Activated CD8-positive, alpha-beta memory T cell treated with anti-CD3 and anti-CD28 coated beads for 4 hours (primary cell): ENCODE measurements at regions not wholly inside any gene's neighbourhood (a gene's known extent, or its start where the extent isn't known, plus 50 kb on each side); places are given as distances from the start of the nearest gene placed in this dataset.
"Not testable (repeated sequence)": the region's sequence is repeated elsewhere in the genome, so short reads cannot be mapped to it uniquely, and the experiment has no call there.

Experiments
- DNase-seq, 2 donors: peaks; one replicate each; pipeline ENCODE4 v3.0.0-alpha.2; 2020; ENCODE audit warnings: low read depth in 2 of 2

DNA sequence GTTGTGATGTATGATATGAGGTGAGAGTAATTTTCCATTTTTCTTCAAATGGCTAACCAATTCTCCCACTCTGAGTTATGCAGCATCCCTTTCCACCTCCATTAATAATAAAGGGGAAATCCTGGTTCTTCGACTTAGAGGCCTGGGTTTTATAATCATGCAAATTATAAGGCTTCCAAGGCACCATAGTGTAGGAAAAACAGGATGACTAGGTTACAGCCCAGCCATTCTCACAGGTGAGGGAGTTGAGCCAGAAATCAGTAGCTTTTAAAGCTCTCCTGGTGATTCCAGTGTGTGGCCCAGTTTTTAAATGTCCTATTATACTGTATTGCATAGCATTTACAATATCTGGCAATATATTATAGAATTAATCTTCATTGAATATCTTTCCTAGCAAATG lies 203.1 kb downstream of the ARHGEF9 start:
- no peak for DNase-seq

DNA sequence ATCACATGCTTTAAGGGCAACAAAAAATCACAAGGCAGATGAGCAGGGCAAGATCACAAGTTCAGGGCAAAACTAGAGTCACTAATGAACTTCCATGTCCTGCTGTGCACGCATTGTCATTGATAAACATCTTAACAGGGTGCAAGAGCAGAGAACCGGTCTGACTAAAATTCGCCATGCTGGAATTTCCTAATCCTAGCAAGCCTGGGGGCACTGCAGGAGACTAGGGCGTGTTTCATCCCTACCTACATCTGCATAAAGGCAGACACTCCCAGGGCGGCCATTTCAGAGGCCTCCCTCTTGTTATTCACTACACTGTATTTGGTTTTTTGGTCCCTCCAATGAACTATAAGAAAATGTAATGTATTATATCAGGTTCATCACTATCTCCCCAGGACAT lies 203.6 kb downstream of the ARHGEF9 start:
- DNase-seq: no peak

DNA sequence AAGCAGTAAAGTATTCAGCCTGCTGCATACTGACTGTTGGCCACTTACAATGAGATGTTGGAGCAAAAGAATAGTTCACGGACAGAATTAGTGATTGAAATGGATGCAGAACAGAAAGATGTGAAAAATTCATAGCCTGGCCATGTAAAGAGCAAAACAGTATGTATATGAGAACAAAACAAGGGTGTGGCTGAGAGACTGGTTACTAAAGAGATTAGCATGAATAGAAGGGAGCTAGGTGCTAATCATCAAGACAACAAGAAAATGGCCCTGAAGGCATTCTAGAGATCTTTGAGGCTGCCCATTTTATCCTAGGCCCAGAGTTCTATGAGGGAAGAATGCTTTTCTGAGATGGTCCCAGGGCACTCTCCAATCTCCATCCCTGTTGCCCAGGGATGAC lies 208.5 kb downstream of the ARHGEF9 start:
- no peak for DNase-seq

DNA sequence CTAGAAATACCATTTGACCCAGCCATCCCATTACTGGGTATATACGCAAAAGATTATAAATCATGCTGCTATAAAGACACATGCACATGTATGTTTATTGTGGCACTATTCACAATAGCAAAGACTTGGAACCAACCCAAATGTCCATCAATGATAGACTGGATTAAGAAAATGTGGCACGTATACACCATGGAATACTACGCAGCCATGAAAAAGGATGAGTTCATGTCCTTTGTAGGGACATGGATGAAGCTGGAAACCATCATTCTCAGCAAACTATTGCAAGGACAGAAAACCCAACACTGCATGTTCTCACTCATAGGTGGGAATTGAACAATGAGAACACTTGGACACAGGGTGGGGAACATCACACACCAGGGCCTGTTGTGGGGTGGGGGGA lies 209.3 kb downstream of the ARHGEF9 start:
- DNase-seq: not testable (repeated sequence)

DNA sequence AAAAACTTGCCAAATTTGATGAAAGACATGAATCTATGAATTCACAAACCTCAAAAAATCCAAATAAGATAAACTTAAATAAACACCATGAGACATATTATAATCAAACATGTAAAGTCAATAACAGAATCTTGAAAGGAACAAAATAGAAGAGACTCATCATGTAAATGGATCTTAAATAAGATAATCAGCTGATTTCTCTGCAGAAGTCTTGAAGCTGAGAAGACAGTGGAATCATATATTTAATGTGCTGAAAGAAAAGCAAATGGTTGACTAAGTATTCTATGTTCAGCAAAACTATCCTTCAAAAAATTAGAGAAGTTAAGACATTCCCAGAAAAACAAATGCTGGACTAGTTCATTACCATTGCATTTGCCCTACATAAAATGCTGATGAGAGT lies 215.7 kb upstream of the SPIN4 start:
- DNase-seq: no peak

DNA sequence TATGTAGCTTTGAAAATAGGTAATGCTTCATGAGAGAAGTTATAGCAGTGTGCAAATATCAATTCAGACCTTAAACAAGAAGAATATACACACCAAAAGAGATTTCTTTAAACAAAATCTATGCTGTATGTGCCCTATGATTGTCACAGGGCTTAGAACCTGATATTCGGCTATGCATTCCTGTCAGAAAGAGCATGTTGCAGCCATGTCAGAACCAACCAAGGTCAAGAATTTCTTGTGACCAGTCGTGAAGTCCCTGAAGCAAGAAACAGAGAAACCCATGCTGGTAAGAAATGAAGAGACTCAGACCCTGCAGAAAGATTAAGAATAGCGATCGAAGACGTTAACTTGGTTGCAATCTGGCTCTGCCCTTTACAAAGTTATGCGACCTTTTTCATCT lies 210.3 kb upstream of the SPIN4 start:
- no peak for DNase-seq

DNA sequence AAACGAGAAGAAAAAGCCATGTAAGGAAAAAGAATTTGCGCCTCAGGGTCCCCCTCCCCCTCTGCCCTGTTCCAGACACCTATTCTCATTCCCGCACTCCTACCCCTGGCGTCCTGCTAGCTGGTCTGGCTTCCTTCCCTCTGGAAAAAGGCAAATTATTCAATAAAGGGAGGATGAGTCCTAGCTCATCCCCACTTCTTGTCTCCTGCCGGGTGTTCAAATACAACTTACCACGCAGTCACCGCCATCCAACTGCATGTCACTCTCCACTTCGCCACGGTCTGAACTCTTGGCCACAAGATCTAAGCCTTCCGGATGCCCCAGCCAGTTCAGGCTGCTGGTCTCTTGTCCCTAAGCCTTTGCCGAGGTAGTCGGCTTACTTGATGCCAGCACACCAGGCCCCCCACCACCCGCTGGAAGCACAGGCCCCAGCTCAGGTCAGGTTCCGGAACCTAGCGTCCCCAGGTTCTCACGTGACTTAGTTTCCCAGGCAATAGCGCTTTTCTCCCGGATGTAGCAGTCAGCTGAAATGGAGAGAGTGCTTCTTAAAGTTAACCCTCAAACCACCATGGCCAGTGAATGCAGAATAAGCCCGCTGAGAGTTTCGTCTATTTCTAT lies 209.6 kb upstream of the SPIN4 start:
- peak; percentile 9 to 22 for DNase-seq

DNA sequence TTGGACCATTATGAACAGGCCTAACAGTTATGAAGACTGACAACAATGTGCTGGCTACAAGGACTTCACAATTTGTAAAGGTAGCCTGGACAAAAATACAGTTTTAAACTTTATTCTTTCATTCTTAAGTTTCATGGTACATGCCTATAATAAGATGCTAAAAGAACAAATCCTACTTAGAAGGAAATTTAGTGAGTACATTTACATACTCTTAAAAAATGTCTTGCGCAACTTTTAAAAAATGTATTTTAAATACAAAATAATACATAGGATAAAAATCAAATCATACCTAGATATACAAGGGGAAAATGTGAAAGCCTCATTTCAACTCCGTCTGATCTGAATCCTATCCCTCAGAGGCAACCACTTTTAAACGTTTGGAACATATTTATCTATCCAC lies 200.7 kb upstream of the SPIN4 start:
- no peak for DNase-seq

DNA sequence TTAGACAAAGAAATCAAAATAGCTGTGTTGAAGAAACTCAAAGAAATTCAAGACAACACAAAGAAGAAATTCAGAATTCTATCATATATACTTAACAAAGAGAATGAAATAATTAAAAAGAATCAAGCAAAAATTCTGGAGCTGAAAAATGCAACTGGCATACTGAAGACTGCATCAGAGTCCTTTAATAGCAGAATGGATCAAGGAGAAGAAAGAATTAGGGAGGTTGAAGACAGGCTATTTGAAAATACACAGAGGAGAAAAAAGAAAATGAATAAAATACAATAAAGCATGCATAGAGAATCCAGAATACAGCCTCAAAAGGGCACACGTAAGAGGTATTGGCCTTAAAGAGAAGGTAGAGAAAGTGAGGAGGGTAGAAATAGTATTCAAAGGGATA lies 179.5 kb upstream of the SPIN4 start:
- no peak for DNase-seq

DNA sequence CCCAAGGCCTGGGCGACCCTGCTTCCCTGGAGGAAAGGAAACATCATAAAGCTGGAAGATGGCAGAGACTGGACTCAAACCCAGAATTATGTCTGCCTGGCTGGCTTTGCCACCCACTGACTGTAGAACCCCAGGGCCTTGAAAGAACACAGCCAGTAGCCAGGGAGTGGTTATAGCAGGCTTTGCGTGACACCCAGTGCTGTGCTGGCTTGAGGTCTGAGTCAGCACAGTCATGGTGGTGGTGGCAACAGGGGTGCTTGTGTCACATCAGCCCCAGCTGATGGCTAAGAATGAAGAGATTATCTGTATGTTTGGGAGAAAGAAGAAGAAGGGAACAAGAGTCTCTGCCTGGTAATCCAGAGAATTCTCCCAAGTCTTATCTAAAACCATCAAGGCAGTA lies 178.8 kb upstream of the SPIN4 start:
- DNase-seq: no peak

DNA sequence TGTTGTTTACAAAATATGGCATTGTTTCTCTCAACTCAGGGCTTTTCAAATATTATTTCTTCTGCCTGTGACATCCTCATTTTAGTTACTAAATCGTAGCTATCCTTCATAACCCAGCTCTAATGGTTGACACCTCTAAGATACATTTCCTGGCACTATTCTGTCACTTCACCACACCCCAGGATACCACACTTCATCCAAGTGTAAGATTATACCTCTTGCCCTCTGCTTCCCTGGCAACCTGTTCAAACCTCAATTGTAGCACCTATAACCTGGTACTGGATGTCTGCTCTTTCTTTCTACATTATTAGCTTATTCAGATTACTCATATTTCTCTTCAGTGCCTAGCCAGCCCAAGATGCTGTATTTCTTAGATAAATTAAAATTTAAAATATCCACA lies 175.7 kb upstream of the SPIN4 start:
- no peak for DNase-seq

DNA sequence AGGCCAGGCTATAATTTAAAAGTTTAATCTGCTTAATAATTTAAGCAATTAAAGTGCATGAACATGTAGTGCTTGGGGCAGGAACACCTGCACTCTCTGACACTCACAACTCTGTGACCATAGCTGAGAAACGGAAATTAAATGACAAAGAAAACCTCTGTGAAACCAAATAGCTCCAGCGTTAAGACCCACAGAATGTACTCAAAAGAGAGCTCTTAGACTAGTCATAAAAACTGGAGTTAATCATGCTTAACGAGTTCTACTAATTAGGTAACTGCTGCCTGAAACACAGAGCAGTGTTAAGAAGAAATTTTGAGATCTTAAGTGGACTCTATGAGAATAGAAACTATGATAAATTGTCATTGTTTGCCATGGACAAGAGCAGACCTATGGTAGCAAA lies 174.4 kb upstream of the SPIN4 start:
- DNase-seq: no peak

DNA sequence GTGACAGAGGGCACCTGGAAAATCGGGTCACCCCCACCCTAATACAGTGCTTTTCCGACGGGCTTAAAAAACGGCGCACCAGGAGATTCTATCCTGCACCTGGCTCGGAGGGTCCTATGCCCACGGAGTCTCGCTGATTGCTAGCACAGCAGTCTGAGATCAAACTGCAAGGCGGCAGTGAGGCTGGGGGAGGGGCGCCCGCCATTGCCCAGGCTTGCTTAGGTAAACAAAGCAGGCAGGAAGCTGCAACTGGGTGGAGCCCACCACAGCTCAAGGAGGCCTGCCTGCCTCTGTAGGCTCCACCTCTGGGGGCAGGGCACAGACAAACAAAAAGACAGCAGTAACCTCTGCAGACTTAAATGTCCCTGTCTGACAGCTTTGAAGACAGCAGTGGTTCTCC lies 168.2 kb upstream of the SPIN4 start:
- DNase-seq: not testable (repeated sequence)

DNA sequence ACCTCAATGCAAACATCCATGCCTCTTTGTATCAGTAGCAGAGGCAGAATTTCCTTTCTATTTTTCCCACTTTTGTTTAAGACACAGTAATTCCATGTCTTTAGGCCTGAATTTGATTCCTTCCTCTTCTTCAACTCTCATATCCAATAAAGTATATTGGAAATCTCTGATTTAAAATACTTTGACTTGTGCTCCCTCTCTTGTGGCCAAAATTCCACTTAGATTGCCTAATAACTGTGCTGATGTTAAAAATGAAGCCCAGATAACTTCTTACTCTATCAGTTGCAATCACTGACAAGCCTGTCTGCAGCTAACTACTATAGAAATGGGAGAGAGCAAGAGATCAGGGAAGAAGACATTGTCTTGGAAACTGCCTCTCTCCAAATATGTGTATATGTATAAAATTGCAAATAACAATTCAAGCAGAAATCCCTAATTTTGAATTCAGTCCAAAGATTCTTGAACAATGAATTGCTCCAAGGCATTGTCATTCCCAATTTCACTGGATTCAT lies 163.5 kb upstream of the SPIN4 start:
- DNase-seq: no peak

DNA sequence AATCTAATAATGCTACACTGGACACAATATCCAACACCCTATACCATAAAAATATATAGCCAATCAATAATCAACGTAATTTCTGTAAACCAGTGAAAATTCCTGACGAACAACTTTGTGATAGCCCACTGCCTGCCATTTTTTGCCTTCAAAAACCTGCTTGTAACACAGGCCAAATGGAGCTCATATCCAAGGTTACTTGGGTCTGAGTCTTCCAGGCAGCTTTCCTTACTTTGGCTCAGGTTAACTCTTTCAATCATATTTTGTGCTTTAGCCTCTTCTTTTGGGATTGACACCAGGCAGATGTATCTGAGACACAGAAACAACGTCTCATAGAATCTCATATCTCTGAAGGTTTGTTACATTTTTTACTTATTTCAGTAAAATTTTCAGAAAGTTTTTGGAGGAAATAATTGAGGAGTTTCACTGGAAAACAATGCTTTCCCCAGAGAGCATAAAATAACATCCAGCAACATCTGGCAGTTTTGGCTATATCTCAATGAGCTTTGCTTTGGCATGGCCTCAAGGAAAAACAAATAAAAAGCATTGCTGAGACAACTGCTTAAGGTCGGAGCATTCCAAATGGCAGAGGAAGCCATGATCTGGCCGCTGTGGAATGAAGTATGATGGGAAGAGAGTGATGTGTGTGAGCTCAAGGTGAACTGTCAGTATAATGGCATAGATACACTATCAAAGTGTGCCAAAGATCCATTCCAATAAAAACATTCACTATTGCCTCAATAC lies 162.9 kb upstream of the SPIN4 start:
- DNase-seq: no peak

DNA sequence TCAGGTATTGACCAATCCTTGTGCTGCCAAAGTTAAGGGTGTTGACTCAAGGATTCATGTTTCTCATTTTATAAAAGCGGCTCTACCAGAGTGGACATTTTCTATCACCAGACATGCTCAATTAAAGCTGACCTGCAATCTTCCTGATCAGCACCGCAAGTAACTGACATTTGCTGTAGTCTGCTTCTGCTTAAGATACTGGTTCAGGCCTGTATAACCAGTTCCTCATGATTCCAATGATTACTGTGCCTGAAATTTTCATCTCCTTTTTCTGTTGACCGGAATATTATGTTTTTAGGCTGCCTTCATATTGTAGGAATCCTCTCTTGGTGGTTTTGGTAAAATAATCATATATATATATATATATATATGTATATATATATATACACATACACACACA lies 160.2 kb upstream of the SPIN4 start:
- DNase-seq: no peak

DNA sequence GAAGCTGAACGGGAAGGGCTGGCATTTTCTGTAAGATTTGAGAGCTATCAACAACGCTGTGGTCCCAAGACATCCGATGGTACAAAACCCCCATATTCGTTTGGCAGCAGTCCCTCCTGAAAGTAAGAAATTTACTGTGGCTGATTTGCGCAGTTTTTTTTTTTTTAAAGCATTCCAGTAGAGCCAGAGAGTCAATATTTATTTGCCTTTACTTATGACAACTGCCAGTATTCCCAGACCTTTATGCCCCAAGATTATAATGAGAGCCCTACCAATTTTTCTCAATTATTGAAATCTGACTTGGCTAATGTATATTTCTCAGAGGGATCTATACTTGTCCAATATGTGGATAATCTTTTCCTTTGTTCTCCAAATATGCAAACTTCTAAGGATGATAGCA lies 157.5 kb upstream of the SPIN4 start:
- no peak for DNase-seq

DNA sequence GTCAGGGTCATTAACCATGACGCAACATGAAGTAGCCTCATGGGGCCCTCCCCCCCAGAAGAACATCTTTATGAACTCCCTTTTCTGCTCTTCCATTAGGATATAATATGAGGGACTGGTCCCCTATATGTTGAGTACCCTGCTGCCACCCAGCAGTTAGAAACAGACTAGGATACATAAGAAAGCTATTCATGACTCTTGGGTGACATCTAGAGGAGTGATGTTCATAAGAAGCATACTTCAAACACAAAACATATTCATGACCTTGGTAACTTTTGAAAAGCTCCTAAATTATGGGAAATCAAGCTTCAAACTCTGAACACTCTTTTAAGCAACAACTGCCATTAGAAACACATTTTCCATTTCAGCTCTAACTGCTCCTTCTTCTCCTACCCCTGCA lies 155.2 kb upstream of the SPIN4 start:
- no peak for DNase-seq

DNA sequence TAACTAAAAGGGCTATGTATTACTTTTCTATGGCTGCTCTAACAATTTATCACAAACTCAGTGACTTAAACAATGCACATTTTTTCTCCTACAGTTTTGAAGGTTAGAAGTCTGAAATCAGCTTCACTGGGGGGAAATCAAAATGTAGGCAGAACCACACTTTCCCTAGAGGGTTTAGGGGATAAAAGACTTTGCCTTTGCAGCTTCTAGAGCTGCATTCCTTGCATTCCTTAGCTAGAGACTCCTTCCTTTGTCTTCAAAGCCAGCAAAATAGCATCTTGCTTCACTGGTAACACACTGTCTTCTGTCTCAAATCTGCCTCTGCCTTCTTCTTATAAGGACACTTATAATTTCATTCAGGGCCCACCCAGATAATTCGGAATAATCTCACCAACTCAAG lies 152.4 kb upstream of the SPIN4 start:
- no peak for DNase-seq

DNA sequence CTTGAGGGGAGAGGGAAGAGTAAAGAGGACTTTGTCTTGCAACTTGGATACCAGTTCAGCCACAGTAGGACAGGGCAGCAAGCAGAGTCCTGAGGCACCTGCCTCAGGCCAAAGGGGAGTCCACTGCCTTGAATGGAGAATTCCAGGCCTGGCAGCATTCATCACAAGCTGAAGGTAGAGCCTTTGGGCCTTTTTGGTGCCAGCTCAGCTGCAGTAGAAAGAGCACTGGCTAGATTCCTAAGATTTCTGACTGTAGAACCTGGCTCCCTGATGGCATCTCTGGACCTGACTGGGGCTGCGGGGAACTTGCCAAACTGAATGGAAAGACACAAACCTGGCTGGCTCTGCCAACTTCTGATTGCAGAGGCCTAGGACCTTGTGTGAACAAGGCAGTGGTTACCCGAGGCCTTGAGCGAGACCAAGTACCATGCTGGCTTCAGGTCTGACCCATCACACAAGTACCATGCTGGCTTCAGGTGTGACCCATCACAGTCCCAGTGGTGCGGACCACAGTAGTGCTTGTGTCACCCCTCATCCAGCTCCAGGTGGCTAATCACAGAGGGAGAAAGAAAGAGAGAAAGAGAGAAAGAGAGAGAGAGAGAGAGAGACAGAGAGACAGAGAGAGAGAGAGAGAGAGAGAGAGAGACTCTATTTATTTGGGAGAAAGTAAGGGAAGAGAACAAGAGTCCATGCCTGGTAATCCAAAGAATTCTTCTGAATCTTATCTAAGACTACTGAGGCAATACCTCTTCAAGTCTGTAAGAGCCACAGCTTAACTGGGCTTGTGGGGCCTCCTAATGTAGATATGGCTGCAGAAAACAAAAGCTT lies 137.6 kb upstream of the SPIN4 start:
- DNase-seq: no peak

DNA sequence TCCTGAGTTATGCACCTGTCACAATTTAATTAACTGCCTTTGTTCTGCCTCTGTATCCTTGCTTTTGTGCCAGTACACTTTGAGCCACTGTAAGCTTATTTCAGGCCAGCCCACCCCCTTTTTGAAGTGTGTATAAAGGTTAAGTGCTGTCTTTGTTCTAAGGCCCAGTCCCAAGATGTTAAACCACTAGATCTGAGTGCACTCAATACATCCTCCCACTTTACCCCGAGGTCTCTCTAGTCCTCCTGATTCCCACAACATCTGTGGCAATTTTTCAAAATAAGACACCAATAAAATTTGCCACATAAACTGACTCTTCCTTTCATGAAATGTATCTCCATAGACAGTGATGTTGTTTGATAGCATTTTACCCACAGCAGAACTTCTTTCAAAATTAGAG lies 124.1 kb upstream of the SPIN4 start:
- DNase-seq: no peak

DNA sequence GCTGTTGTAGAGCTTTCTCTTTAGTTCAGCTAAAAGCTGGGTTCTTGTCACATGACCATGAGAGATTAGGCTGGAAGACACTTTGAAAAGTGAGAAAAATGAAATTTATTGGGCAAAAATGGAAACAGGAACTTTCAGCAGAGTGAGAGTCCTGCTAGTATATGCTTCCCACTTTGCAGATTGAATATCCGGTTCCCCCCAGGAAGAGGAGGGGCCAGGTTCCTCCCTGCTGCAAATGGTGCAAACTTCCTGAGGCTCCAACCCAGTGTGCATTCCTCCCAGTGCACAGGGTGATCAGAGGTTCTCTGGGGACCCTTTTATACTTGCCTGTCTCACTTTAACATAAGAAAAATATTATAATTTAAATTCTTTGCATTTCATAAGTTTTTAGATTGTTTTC lies 119.9 kb upstream of the SPIN4 start:
- no peak for DNase-seq

DNA sequence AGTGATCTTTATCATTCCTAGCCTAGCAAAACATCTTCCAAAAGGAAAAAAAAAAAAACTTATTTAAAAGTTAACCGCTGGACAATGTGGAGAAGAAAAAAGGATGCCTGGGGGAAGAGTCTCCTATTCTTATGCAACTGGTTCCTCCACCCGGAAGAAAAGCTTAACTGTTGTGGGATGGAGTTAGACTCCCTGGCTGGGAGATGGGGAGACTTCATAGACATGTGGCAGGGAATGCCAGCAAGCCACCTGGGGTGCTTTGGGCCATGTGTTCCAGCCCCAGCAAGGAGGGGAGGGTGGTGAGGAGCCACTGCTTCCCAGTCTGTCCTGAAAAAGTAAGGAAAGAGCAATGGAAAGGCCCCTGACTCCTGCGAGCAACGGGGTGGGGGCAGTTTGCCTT lies 119.4 kb upstream of the SPIN4 start:
- no peak for DNase-seq
